BJ (cell line): ENCODE measurements at regions not wholly inside any gene's neighbourhood (a gene's known extent, or its start where the extent isn't known, plus 50 kb on each side); places are given as distances from the start of the nearest gene placed in this dataset.

Experiments used
- CTCF ChIA-PET: fragments of 350-600 bp; formaldehyde crosslinking; extraction: SDS; loops from one replicate; lab custom pipeline; 2021; ENCODE audit warnings: antibody characterized with exemption, inconsistent platforms; lab: Yijun Ruan, JAX
- POLR2A ChIA-PET: fragments of 300-600 bp; sonication (Branson Sonifier 250); formaldehyde crosslinking; extraction: SDS; loops from one replicate; lab custom pipeline; 2021; ENCODE audit warnings: antibody characterized with exemption; lab: Charles Lee
- DNase-seq: peaks from one replicate; pipeline ENCODE4 v3.0.0-alpha.2; 2011; ENCODE audit warnings: low read depth
- H3K27me3 ChIP-seq: 2 replicates; pipeline ENCODE4 v1.6.0; 2011; ENCODE audit warnings: low read length; ENCODE audit not compliant: control insufficient read depth, insufficient read depth
- H3K36me3 ChIP-seq: 2 replicates; pipeline ENCODE4 v1.5.1; 2011; ENCODE audit warnings: low read length; ENCODE audit not compliant: control insufficient read depth, insufficient read depth
- H3K4me3 ChIP-seq: 2 replicates; pipeline ENCODE4 v1.5.1; 2011; ENCODE audit warnings: low read depth, mild to moderate bottlenecking, control low read depth, low read length
- CTCF ChIP-seq: IDR thresholded peaks from 2 replicates; pipeline ENCODE4 v1.5.1; 2011; ENCODE audit warnings: low read depth, mild to moderate bottlenecking, control low read depth, inconsistent platforms, low read length, moderate library complexity; ENCODE audit not compliant: insufficient read depth

- DNase-seq = no peak
- ChIA-PET POLR2A (no interaction called here), CTCF (interaction anchor here (1.8 kb wide), 1 partner anchor 540 kb away, joined by 8 read pairs; no protein-coding TSS in a partner anchor)
- Histone ChIP-seq H3K27me3 (no peaks in the 10 kb centered on the region), H3K4me3 (no peak overlapping the region), H3K36me3 (no peaks in the 10 kb centered on the region)
- no peak for TF ChIP-seq CTCF
These were observed 139.2 kb upstream of the VRK2 start for GRCh38 chr2:57907411-57907810.

GRCh38 chr2:57908736-57909161 is 137.9 kb upstream of the VRK2 start:
- TF ChIP-seq CTCF = no peak
- no peak overlapping the region for H3K4me3 ChIP-seq
- H3K27me3 ChIP-seq = no peaks in the 10 kb centered on the region
- ChIA-PET CTCF (interaction anchor here (1.8 kb wide), 1 partner anchor 539 kb away, joined by 8 read pairs; no protein-coding TSS in a partner anchor), POLR2A (no interaction called here)
- no peaks in the 10 kb centered on the region for H3K36me3 ChIP-seq
- DNase-seq = no peak

- DNase-seq = no peak
These were observed 128.5 kb upstream of the VRK2 start for GRCh38 chr2:57918126-57918525.

GRCh38 chr2:57920342-57920939 is 126.2 kb upstream of the VRK2 start:
- H3K36me3 ChIP-seq = no peaks in the 10 kb centered on the region
- TF ChIP-seq CTCF = no peak
- ChIA-PET POLR2A (no interaction called here), CTCF (no interaction called here)
- H3K27me3 ChIP-seq = no peaks in the 10 kb centered on the region
- H3K4me3 ChIP-seq = no peak overlapping the region
- no peak for DNase-seq

More at GRCh38 chr2:57918126-57918525, 128.5 kb upstream of the VRK2 start:
- no peak overlapping the region for H3K4me3 ChIP-seq
- no peak for TF ChIP-seq CTCF
- no peaks in the 10 kb centered on the region for H3K36me3 ChIP-seq
- no peaks in the 10 kb centered on the region for H3K27me3 ChIP-seq
- ChIA-PET POLR2A (no interaction called here), CTCF (interaction anchor here (0.7 kb wide), 1 partner anchor 13 kb away, joined by 3 read pairs; no protein-coding TSS in a partner anchor)

- no peaks in the 10 kb centered on the region; the same call in 1 of the 2 replicates for H3K27me3 ChIP-seq
- no peak for TF ChIP-seq CTCF
- ChIA-PET CTCF (no interaction called here), POLR2A (no interaction called here)
- DNase-seq = no peak
- H3K36me3 ChIP-seq = no peaks in the 10 kb centered on the region
- no peak overlapping the region for H3K4me3 ChIP-seq
These were observed 111.9 kb upstream of the VRK2 start for GRCh38 chr2:57934659-57935058.
